Fibroblast of skin of right biceps (primary cell): ENCODE measurements at regions not wholly inside any gene's neighbourhood (a gene's known extent, or its start where the extent isn't known, plus 50 kb on each side); places are given as distances from the start of the nearest gene placed in this dataset.

Experiments used
- DNase-seq: peaks from one replicate; pipeline ENCODE4 v3.0.0-alpha.2; 2013

DNA sequence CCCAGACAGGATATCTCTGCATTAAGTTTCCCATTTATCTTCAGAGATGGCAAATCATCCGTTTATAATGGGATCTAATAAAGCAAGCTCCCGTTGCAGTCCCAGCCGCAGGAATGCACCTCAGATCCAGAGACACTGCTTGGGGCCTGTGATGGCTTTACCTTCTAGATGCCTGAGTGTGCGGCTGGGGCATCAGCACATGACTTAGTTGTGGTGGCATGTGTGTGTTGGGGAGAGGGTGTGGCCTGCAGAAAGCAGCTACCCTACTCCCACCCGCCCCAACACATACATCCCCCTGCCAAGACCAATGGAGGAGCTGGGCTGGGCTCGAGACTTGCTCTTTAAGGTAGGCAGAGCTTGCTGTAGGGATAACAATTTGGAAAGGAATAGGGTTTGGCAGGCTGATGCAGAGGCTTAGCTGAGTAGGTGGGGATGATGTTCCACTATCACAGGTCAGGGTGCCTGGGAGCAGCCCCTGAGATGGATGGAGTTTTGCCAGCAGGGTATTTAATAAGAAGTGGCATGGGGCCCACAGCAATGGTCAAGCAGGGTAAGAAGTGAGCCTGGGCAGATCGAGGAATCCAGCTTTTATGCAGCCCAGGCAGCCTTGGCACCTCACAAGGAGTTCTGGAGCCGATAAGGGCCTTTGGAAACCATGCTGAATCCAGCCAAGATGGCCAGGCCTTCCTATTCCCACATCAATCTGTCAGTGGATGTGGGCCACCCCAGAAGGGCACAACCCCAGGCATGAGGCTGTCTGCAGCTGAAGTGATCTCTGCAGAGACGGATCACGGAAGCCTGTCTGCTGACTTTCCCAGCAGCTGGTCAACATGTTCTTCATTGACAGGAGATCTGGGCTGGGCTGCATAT, 601.3 kb downstream of the BUD13 start:
- DNase-seq, result no peak

DNA sequence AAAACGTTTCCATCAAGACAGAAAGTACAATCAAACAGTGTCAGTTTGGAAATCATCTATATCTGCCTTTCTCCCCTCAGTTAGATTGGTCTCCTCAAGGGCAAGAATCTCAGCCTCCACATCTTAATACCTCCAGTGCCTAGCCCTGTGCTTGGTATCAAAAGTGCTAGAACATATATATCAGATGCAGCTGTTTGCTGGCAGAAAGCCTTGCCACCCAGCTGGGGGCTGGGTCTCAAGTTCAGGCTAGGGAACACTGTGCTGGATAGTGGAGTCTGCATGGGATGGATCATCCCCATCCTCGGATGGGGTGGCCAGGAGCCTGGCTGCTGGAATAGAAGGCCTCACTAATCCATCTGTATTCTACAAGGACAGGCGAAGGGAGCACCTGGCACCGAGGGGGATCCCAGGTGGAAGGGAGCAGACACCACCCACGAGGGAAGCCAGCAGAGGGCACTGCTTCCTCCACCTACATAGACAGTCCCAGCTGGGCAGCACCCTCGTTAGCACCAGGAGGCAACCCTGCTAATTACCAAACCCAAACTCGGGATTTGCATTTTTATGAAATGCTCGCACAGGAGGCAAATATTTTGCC, 602.2 kb downstream of the BUD13 start:
- no peak for DNase-seq

- no peak for DNase-seq
Measured at GRCh38 chr11:116169776-116170175, 603.0 kb downstream of the BUD13 start.

DNA sequence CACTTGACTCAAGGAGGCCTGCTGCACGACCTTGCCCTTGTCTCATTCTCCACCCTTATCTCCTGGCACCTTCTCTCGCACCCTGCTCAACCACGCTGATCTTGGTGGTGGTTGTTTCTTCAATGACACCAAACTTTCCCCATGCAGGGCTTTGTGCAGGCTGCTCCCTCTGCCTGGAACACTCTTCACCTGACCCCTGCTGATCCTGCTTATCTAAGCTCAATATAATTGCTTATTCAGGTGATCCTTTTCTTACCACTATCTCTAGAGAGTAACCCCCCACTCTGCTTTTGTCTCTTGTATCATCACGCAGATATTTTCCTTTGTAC, 604.4 kb downstream of the BUD13 start:
- DNase-seq, result no peak

DNA sequence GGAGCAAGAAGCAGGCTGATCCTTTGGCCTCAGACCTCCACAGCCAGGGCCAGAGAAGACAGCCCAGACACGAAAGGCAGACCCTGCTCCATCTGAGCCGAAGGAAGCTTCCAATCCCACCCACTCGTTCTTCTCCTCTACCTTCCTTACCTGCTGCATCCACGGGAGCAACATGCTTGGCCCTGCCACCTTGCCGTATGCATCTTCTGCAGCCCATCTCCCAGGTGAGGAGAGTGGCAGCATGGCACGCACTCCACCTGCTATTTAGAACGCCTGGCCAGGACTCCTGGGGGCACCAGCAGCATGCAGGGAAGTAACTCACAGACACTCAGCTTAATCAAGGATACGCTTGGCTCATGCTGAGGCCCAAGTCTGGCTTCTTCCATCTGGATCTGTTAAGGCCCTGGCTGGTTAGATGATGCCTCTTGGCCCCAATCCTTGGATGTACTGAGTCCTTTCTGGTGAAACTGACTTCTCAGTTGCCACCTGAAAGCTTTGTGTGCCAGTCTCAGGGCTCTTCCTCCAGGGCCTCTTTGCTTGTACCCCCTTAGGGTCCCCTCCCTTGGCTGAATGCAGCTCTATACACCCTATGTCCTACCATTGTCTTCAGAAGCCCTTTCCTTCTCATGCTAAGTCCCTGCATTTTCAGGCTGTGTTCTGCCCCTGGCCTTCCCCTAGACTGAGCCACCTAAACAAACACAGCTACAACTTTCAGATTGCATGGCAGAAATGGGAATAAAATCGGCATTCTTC, 604.9 kb downstream of the BUD13 start:
- DNase-seq, result no peak

DNA sequence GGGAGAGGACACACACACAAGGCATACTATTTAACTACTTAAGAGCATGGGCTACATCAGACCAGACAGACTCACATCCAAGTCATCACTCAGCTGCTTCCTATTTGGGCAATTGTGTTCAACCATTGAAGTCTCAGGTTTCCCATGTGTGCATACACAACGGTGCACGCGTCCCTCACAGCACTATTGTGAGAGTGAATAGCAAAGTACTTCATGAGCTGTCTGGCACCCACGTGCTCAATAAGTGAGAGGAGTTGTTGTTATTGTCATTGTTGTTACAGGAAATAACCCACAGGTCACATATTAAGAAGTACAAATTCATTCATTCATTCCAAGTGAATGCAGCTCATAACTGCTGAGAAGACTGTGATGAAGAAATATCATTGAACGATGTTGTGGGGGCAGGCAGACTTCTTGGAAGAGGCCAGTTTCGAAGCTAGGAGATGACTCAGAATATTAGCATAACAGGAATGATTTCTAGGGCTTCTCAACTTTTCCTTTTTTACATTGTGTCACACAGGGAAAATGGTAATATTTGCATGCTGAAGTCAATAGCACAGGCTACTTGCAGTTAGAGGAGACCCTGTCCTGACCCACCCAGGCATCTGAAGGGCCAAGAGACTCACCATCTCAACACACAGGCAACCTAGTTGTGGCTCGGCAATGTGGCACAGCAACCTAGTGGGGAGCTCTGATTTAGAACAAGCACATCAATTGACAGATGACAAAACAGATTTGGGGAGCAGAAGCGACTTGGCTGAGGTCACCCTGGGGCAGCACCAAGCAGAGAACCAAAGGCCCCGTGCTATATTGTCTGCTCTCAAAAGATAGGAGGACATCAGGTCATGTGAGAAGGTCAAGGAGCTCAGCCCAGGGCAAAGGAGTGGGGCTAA, 606.0 kb downstream of the BUD13 start:
- peak; percentile 65 for DNase-seq

DNA sequence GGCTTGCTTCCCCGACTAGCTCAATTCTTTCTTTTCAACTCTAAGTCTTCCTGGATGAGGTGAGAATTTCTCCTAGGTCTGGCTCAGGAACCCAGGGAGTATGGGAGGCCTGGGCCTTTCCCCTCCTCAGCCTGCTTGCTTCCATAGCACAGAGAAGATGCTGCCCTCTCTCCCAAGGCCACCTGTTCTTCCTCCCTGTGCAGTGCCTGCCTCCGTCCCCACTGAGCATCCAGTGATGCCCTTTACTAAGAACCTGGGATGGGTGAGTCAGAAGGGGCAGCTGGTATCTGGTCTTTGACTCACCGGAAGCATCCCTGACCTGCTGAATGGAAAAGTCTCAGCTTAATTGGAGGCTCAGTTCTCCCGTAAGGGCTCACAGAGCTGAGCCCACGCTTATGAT, 607.9 kb downstream of the BUD13 start:
- no peak for DNase-seq

- DNase-seq, result no peak
Measured at GRCh38 chr11:116162886-116163230, 609.9 kb downstream of the BUD13 start.

DNA sequence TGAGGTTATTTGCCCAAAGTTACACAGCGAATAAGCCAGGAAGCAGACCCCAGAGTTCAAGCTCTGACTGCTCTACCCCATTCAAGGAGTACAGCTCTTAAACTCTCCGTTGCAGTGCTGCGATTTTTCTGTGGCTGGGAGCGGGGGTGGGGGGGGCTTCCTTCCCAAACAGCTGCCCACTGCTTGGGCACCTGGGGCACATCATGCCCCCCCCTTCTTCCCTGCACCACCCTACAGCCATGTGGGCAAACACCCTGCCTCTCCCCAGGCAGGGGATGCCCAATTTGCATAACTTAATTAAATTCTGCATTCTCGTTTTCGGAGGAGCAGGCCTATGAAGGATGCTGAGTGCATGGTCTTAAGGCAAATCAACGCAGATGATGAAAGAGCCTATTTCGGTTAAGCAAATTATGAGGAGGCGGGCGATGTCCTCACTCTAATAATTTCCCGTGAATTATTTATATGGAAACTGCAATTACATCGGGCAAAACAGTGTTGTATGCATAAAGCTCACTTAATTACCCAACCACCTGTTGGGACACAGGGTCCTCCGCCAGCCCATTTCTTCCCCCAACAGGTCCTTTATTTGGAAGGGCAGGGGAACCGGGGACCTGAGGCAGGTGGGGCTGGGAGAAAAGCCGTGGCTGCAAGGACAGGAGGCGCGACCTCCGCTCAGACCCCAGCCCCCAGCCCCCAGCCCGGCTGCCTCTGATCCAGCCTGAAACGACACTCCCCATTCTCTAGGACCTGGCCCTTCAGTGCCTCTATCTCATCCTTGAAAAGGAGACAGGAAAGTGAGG, 610.5 kb downstream of the BUD13 start:
- no peak for DNase-seq

DNA sequence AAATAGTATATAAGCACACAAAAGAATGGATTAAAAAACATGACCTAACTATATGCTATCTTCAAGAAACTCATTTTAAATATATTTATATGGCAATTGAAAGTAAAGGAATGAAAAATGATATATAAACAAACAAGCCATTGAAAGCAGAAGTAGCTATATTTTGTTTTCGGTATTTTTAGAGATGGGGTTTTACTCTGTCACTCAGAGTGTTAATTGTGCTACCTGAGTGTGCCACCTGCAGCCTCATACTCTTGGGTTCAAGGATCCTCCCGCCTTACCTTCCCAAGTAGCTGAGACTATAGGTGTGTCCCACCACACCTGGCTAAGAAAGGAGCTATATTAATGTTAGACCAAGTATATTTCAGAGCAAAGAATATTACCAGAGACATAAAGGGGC, 624.1 kb downstream of the BUD13 start:
- no peak for DNase-seq

GRCh38 chr11:116148056-116148455, 624.7 kb downstream of the BUD13 start:
- no peak for DNase-seq

- DNase-seq, result no peak
Measured at GRCh38 chr11:116145187-116145865, 627.5 kb downstream of the BUD13 start.

DNA sequence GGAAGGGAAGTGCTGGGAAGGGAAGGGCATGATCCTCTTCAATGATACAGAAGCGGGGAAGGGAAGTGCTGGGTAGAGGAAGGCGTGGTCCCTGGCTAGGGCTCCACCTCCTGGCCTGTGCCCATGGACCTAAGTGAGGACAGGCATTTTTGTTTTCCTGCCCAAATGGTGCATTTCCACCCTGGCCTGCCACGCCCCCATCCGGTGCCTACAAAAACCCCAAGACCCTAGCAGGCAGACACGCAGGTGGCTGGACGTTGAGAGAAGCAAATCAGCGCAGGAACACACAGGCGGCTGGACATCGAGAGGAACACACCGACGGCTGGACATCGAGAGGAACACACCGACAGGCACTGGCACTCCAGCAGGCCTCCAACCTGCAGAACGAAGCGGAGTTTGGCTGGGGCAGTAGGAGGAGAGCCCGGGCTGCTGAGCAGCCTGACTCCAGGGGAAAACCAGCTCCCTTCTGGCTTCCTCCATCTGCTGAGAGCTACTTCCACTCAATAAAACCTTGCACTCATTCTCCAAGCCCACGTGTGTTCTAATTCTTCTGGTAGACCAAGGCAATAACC, 628.3 kb downstream of the BUD13 start:
- no peak for DNase-seq

DNA sequence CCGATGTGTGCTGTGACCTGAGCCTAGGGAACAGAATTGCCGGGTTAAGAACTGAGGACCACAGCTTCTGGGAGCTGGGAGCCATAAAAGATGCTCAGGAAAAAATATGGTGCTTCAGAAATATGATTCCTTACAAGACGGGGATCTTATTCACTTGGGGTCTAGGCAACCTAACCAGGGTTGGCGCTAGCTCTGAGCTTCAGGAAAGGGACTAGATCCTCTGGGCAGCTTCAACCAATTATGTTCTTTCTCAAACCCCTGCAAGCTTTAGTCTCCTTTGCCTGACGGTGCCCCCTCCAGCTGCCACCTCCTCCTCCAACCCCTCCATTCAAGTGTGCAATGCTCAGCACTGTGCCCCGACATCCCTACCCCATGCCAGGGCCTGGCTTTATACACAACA, 634.1 kb upstream of the CADM1 start:
- no peak for DNase-seq

- no peak for DNase-seq
Measured at GRCh38 chr11:116137753-116138152, 633.5 kb upstream of the CADM1 start.

DNA sequence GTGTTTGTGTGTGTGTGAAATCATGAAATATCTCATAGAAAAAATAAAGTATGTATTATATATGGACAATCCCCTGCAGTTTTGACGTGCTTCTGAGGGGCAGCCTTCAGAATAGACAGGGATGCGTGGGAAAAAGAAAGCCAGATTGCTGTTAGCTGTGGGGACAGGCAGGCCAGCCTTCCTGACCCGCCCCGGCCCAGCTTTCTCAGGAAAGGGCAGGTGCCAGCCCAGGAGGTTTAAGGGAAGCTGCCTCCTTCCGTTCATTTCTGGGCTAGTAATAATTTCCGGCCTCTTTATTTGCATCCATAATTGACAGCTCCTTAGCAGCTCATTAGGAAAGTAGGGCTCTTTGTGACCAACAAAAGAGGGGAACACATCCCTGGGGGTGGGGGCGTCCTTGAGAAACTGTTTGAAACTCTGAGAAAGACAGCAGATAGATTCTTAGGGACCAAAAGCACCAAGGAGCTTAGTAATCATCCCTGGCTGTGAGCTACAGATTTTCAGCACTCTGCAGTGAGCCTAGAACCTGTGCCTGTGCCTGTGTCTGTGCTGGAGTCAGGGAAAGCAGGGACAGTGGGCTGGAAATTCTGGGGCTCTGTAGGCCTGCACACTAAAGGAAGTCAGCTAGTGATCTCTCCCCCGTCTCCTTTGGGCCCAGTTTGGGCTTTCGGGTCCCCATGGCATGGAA, 632.9 kb upstream of the CADM1 start:
- no peak for DNase-seq

DNA sequence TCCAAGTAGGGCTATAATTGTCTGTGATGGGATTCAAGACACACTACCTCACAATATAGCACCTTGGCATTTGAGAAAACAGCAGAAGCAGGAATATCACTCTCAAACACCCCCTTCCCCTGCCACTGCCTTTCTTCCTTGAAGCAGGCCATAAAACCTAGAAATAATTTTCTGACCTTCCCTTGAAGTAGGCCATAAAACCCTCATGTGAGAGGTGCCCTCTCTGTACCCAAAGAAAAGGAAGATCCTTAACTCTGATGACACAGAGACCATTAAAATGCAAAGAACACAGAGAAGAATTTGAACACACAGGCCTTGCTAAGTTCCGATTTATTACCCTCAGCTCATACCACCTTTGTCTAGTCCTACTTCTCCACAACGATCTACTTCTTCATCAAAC, 631.7 kb upstream of the CADM1 start:
- no peak for DNase-seq

DNA sequence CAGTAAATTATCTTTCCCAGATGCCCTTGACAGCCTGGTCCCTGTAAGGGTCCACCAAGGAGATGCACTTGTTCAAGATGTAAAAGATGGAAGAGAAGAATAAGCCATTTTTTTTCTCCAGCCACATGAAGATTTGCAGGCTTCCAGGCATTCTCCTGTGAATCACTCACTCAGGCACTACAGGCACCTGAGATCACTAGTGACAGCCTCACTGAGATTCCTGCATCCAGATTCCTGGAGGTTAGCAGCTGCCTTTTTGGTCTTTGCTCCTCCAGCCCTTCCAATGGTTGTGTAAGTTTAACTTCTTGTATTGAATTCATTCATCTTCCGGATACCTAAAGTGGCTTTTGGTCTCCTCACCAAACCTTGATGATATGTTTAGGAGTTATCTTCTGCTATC, 630.2 kb upstream of the CADM1 start:
- no peak for DNase-seq

DNA sequence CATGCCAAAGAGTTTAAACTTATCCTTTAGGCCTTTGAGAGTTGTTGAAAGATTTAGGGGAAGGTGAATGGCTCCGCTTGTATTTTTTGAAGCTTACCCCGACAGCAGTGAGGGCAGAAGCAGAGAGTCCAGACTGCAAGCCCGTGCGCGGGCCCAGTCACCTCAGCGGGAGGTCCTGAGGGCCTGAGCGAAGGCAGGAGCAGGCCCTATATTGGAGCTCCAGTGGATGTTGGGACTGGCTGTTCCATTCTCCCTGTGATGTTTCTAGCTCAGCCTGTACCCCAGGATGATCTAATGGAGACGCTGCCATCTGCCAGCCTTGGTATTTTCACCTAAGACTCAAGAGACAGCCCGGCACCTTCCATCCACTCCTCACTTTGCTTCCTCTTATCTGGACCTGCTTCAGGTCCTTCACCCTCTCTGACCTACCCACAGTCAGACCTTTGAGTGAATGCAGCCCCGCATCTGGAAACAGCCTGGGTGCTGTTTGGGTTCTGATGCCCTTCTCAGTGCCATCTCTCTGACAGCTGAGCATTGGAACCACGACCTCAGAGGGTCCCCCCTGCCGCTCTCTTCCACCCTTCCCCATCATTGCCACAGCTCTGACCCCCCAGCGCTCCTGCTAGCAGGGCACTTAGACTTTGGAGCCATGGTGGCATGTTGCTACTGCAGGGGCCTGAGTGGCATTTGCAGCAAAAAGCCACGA, 628.2 kb upstream of the CADM1 start:
- no peak for DNase-seq

DNA sequence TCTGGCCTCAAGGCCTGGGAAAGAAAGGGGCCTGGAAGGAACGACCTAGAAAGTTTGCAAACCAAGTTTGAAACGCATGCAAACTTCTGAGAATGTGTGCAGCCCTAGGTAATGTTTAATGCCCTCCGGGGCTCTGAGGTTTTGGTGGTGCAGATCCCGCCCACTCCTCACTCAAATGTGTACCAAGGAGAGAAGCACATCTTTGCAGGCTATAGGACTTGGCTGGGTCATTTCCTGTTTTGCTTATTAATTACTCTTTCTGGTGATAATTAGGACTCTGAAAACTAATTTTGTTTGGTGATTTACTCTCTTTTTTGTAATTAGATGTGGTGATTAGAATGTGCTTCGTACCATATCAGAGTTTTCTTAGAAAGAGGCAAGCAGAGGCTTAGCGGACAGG, 625.9 kb upstream of the CADM1 start:
- no peak for DNase-seq
